ENCODE measurements at regions not wholly inside any gene's neighbourhood (a gene's known extent, or its start where the extent isn't known, plus 50 kb on each side); places are given as distances from the start of the nearest gene placed in this dataset.

DNA sequence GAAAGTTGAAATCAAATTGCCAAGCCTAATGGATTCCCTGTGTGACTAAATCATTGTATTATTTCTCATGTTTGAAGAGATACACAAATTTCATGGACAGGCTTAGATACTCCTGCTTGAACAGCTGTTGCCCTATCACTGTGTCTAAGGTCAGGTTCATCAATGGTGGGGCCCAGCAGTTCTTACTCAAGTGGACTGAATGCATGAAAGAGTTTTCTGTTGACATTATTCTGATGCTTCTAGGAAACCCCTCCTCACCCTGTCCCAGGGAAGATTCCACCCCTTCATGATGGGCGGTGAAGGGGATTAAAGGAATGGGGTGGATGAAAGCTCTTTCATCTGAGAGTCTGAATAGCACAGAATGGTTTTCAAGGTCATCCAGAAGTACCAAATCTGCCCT, 148.8 kb downstream of the INO80D start:
- DNase-seq (ENCODE audit: low read depth in 2 of 2) = no peak

DNA sequence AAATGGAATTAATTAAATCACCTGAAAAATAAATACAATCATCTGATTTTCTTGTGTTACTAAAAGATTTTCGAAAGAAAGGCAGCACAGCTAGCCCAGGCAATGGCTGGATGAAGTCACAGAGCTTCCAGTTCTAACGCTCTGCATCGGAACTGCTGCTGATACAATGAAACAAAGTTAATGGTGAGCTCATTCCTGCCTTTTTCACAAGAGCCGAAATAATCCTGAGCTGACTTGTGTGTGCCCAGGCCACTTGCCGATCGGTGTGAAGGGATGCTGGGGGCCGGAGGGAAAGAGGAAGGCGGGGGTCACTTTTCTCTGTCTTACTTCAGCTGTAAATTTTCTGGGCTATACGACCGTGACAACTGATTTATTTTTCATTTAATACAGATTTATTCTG, 149.5 kb downstream of the INO80D start:
- DNase-seq (ENCODE audit: low read depth in 2 of 2) = no peak

DNA sequence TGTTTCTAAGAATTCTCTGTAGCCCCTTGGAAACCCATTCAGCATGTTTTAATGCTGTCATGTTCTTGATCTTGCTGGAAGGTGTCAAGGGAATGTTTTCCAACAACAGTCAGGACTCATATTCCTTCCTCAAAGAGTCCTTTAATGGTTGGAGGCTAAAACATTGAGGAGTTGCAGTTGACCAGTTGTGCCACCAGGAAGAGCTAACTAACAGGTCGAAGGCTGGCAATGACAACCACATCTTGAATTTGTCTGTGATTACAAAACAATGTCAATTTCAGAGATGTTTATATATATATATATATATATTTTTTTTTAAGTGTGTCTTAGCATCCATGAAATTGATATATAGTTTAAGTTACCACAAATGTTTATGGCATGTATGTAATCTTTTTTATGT, 151.5 kb downstream of the INO80D start:
- DNase-seq (ENCODE audit: low read depth in 2 of 2) = no peak

DNA sequence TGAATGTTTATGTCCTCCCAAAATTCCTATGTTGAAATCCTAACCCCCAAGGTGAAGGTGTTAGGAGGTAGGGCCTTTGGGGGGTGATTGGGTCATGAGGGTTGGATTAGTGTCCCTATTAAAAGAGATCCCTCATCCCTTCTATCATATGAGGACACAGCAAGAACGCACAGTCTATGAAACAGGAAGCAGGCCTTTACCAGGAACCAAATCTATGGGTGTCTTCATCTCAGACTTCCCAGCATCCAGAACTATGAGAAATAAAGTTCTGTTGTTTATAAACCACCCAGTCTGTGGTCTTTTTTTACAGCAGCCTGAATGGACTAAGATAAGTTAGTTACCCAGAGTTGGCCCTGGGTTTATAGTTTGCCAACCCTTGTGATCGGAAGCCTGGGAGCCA, 153.1 kb downstream of the INO80D start:
- no peak for DNase-seq (ENCODE audit: low read depth in 2 of 2)

DNA sequence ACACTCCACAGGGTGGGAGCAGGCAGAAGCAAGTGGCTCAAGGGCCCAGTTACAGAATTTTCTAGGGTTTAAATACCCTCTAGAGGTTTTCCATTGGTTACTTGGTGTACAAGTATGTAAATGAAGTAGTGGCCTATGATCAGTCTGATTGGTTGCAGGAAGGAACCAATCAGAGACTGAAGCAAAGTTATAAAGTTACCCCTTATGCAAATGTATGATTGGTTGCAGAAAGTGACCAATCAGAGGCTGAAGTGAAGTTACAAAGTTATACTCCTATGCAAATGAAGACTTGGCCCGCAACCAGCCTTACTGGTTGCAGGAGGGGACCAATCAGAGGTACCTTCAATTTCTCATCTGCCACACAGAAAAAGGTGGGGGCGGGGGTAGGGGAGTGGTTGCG, 154.6 kb downstream of the INO80D start:
- no peak for DNase-seq (ENCODE audit: low read depth in 2 of 2)

DNA sequence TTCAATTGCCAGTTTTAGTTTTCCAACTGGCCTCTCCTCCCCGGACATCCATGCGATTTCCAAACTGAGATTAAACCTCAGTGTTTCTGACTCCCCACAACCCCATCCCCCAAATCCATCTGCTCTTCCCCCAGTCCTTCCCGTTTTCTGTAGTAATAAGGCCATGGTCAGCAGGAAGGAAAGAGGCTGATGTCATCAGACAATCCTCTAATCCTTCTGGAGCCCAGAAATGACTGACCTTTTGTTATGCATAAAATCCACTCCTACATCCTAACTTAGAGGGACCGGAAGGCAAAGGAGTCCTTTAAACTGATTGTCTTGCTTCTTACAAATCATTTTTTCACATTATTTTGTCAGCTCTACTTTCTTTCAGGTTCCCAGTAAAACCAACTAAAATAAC, 155.8 kb downstream of the INO80D start:
- DNase-seq (ENCODE audit: low read depth in 2 of 2) = no peak

DNA sequence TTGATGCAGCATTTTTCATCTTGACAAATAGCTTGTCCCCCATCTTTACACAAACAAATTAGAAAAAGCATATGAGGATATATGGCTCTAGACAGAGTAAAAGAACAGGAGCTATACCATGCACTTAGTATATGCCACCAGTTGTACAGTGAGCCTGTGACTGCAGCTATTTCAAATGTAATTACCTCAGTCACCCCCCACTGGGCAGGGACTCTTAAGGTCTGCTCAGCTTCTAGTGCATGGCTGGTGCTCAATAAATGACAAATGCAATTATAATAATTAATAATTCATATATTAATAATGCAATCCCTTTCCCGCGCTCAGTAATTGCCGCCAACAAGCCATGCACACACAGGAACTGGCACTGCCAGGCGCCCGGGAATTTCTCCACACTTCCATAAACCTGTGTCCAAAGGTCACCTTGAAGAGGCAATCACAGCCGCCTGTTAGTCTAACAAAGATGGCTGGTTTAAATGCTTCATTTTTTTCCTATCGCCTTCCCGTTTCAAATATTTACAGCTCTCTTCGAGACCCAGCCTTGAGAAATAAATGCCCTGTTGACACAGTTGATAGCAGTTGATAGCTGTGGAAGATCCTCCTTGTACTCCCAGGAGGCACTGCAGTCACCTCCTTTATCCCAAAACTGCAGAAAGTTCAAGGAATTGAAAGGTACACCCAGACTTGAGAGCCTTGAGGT, 156.6 kb downstream of the INO80D start:
- DNase-seq (ENCODE audit: low read depth in 2 of 2) = no peak

DNA sequence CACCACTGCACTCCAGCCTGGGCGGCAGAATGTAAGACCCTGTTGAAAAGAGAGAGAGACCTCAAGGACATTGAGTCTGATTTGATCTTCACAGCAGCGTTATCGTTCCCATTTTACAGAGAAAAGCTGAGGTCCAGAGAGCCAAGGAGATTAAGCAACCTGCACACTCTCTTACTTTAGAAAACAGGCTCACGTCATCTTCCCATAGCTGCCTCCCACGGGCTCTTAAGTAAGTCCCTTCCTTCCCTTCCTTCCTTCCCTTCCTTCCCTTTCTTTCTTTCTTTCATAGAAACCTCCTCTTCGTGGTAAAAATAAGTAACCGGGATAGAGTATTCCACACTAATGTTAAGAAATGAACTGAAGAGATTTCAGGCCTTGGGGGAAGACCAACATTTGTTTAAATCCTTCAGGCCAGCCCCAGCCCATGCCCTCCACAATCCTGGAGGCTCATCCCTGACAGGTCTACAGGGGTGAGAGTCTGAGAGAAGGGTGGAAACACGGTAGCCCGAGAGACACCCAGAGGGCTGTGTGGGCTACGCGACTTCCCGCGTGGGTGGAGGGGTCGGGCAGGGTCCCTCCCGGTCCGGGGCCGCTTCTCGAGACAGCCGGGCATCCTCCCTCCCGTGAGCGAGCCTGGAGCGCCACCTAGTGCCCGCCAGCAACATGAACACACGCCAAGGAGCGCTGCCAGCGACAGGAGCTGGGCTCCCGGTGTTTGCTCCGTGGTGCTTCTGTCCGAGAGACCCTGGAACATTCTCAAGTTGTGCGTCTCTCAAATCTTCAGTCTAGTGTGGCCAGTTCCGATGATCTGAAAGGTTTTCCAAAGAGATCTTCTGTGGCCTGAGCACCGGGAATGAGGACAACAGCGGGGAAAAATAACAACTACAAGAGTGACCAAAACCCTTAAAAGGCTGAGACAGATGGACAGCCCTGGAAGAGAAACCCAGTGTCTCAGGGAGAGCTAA, 160.3 kb downstream of the INO80D start:
- DNase-seq (ENCODE audit: low read depth in 2 of 2) = peak; percentile 60 to 66

DNA sequence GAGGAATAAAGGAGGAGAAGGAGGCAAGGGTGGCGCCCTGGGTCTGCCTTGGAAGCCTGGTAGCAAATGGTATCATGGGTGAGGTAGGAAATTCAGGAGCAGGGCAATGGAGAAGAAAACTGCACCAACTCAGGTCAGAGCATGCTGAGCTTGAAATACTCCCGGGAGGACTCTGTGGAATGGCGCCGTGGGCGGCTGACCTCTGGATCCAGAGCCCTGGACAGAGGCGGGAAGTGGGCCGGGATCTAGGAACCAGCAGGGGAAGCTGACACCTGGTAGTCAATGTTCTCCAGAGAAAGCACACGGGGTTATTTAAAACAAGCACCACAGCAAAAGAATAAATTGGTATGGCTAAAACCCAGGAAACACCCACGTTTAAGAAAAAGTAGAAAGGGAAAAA, 161.3 kb downstream of the INO80D start:
- DNase-seq (ENCODE audit: low read depth in 2 of 2) = no peak

DNA sequence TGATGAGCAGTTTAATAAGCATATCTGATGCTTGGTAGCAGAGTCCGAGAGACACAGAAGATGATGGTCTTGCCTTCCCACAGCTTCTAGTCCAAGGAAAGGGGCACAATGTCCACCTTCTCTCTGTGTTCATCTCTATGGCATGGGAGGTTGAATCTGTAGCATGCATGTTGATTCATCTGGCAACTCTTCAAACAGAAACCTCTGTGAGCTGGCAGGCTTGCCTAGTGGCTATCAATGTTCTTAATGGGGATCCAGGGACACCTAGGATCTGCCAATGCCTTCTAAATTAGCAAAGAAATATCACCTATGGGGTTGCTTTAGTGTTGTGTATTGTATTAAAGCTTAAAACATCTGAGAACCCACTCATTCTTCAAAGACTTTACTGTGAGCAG, 170.8 kb downstream of the INO80D start:
- DNase-seq (ENCODE audit: low read depth in 2 of 2) = no peak

DNA sequence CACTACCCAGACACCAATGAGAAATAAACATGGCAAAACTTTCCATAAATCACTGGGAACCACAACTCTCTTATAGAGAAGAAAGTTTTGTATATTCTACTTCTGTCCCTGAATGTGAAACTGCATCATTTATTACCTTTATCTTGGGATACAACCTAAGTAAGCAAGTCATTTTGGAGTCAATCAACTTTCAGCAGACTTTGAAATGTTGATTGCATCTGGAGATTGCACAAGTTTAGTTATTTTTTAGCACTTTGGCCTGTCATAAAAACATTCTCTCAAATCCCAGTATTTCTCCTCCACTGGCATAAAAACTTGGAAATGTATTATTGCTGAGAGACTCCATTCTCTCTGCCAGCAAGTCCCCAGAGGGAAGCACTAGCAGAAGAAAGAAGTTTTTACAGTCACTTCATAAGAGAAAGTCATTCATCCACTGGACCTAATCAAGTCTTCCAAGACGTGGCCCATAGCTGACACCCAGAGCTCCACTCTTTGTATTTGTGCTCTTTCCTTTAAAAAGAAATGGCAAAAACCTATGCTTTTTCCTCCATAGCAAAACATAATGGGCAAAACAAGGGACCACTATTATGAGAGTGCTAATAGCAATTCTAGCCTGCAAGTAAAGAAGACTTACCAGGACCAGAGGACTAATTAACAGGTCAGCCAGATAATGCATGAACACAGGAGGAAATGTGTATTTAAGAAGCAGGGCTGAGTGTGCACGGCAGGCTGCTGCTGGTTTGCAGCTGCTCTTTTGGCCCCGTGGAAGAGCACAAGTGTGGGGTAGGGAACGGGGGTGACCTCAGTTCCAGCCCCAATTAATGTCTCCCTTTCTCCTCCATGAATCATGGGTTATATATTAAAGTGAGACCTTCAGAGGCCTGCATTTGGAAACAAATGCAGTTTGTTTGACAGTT, 171.5 kb downstream of the INO80D start:
- DNase-seq (ENCODE audit: low read depth in 2 of 2) = no peak

DNA sequence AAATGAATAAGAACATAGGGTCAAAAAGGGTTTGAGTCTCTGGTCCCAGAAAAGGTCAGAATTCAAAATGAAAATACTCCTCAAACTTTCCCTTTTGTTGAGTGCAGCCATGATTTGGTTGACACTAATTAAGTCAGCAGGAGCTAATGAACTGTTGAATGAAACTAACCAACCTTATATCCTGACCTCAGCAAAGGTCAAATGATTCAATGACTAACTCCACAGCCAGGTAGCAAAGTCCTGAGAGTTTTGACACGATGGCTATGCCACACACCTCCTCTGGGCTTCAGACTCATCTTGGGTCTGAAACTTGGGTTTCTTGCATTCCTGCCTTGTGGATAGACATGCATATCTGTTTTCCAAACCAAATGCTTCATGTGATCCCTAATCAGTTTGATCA, 172.3 kb downstream of the INO80D start:
- no peak for DNase-seq (ENCODE audit: low read depth in 2 of 2)

DNA sequence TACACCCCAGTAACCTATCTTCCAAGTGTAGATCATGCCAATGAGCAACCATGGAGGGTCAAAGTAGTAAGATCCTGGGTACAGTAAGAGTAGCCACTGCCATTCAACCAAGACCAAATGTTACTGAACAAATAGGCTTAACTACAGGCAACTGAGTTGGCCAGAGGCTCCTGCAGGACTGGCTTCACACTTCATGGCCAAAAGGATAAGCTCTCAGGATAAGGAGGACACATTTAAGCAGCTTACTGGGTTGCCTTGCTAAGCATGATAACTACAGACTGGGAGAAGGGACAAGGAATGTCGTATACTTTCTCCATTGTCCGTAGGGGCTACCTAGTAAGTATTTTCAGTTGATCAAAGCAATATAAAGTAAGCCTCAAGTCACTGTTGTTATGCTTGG, 174.7 kb downstream of the INO80D start:
- no peak for DNase-seq (ENCODE audit: low read depth in 2 of 2)

DNA sequence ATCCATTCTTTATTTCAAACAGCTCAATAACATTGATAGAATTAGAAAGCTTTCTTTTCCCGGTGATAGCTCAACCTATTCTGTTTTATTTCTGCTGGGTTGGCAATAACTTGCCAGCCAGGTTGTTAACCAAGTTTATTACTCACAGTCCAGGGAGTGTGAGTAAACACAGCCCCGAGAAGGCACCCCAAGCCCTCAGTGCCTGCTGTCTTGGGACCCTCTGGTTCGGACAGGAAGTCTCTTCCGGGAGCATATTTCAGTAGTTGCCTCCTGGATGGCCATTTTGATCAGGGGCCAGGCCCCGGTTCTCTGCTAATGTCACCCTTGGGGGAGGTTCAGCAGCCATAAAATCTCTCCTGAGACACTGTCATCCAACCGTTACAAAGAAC, 176.8 kb downstream of the INO80D start:
- DNase-seq (ENCODE audit: low read depth in 2 of 2) = no peak

DNA sequence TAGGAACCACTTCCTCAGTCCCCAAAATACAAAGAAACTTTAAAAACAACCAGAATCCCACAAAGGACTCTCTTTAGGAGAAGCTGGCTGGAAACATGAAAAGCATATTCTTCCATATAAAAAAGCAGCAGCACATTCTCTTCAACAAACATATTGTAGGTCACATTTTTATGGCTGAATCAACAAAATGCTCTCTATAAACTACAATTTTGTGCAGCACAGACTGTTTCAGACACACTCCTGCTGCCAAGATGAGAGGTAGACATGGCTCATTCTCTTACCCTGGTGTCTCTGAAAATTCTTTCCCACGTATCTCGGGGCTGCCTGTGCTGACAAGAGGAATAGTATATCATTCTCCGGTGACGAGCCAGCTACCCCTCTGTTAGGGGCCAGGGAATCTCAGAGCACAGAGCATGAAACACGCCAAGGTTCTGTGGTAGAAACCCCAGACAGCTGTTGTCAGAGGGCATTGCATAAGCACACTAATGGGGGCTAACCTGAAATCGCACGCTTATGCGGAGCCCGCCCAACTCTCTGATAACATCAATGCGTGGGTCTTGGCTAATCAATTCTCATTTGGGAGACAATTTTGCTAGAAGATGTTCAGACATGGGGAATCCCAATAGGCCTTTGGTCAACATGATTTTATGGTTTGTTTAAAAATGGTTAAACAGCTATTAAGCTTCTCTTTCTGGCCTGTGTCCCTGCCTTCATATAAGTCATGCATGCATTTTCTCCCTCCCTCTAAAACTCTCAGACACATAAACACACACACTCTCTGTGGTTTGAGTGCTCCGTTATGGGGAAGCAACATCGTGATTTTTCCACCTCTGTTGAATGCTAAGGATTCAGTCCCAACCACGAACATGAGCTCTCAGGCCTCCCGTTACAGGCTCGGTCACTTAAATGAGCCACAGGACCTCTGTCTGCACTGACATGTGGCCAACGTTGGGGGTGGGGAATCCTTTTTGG, 177.5 kb downstream of the INO80D start:
- DNase-seq (ENCODE audit: low read depth in 2 of 2) = no peak

DNA sequence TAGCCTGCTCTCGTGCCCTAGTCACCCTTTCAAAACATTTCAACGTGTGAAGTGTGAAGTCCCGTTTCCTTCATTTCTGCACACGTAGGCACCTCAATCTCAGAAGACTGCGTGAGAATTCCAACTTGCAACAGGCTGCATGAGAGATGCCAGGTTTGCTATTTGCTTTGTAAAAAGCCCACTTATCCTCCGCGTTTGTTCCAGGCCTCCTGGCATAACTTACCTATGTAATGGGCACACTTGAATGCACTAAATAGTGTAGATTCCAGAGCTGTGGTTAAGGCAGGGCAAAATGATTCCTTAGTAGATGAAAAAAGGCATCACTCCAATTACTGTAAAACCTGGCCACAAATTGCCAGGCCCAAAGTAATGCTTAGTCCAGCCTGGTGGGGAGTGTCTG, 179.6 kb downstream of the INO80D start:
- no peak for DNase-seq (ENCODE audit: low read depth in 2 of 2)

DNA sequence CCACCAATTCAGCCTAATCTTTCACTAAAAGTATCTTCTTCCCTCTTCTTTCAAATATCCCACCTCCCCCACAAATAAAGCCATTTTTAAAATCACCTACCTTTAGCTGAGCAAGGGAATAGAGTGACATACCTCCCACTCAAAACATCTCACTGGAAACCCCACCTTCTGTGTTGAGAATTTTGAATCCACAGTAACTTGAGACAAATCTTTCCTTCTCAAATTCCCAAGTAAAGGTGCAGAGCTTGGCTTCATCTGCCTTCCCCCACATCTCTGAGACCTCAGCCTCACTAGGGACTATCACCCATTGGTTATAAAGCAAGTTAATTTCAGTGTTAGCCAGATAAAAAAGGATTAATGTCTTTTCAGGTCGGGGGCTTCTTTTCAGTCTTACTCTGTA, 180.4 kb downstream of the INO80D start:
- no peak for DNase-seq (ENCODE audit: low read depth in 2 of 2)

DNA sequence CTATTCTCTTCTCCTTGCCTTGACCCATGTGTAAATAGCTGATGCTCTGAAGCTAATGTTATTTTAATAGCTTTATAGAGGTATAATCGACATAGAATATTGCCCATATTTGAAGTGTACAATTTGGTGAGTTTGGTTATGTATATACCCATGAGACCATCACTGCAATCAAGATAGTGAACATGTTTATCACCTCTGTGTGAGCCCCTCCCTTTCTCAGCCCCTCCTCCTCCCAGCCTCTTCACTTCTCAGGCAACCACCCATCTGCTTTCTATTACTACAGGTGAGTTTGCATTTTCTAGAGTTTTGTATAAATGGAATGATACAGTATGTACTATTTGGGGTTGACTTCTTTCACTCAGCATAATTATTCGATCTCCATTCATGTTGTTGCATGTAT, 181.1 kb downstream of the INO80D start:
- no peak for DNase-seq (ENCODE audit: low read depth in 2 of 2)

DNA sequence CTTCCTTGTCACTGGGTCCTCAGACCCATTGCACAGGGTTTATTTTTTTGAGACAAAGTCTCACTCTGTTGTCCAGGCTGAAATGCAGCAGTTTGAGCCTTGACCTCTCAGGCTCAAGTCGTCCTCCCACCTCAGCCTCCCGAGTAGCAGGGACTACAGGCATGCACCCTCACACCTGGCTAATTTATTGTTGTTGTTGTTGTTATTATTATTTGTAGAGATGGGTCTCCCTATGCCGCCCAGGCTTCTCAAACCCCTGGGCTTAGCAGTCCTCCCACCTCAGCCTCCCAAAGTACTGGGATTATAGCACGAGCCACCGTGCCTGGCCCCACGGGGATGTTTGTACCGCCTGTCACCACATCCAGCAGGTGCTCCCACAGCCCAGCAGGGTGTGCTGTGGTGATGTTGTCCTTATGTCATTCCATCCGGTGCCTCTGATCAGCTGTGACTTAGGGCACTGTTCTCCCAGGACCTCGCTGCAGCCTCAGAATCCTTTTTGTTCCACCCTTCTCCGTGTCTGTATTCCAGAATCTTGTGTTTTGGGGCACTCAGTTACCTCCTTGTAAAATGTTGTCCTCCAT, 182.3 kb downstream of the INO80D start:
- DNase-seq (ENCODE audit: low read depth in 2 of 2) = no peak

DNA sequence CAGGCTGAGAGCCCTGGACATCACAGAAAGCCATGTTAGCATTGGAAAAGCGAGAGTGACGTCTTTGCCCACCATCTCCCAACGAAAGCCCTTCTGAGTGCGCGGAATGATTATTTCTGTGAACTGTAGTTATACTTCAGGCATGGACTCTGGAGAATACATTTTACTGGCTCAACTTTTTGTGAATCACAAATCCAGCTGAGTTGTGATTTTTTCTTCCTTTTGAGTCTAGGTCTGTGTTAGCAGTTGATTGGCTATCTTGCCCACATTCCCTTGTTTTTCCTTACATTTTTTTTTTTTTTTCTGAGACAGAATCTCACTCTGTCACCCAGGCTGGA, 183.1 kb downstream of the INO80D start:
- DNase-seq (ENCODE audit: low read depth in 2 of 2) = no peak

Measured in activated CD4-positive, alpha-beta T cell treated with anti-CD3 and anti-CD28 coated beads for 24 hours (primary cell).